ENCODE measurements at regions not wholly inside any gene's neighbourhood (a gene's known extent, or its start where the extent isn't known, plus 50 kb on each side); places are given as distances from the start of the nearest gene placed in this dataset.

GRCh38 chr2:16076911-16077310 is 136.6 kb downstream of the MYCN start:
- WGBS, result 87% methylated on average over 5 of the region's 5 CpGs
- DNase-seq (ENCODE audit: low spot score in 2 of 2), result no peak
- TF ChIP-seq POLR2AphosphoS5 (IDR thresholded peaks at IDR 0.05) (no peak), EP300 (IDR thresholded peaks at IDR 0.05) (no peak), POLR2A (IDR thresholded peaks at IDR 0.05) (no peak), CTCF (IDR thresholded peaks at IDR 0.05) (no peak)

GRCh38 chr2:16075045-16076012 is 135.0 kb downstream of the MYCN start:
- TF ChIP-seq EP300 (IDR thresholded peaks at IDR 0.05) (no peak), POLR2AphosphoS5 (IDR thresholded peaks at IDR 0.05) (no peak), POLR2A (IDR thresholded peaks at IDR 0.05) (no peak), CTCF (IDR thresholded peaks at IDR 0.05) (no peak)
- H3K4me1 ChIP-seq, result no peaks in the 10 kb centered on the region
- WGBS, result 69% methylated on average over 9 of the region's 9 CpGs
- no peak overlapping the region for H3K27ac ChIP-seq
- H3K4me3 ChIP-seq, result no peak overlapping the region
- no peaks in the 10 kb centered on the region for H3K36me3 ChIP-seq
- H3K9me3 ChIP-seq, result no peaks in the 10 kb centered on the region
- DNase-seq (ENCODE audit: low spot score in 2 of 2), result no peak
- H3K27me3 ChIP-seq, result no peaks in the 10 kb centered on the region

More at GRCh38 chr2:16076911-16077310, 136.6 kb downstream of the MYCN start:
- H3K4me1 ChIP-seq, result no peaks in the 10 kb centered on the region
- no peaks in the 10 kb centered on the region for H3K36me3 ChIP-seq
- H3K27me3 ChIP-seq, result no peaks in the 10 kb centered on the region
- H3K9me3 ChIP-seq, result no peaks in the 10 kb centered on the region
- H3K27ac ChIP-seq, result no peak overlapping the region
- H3K4me3 ChIP-seq, result no peak overlapping the region

- Histone ChIP-seq H3K36me3 (no peaks in the 10 kb centered on the region), H3K4me1 (no peaks in the 10 kb centered on the region), H3K9me3 (no peaks in the 10 kb centered on the region), H3K27me3 (no peaks in the 10 kb centered on the region), H3K27ac (no peak overlapping the region), H3K4me3 (no peak overlapping the region)
- no peak for DNase-seq (ENCODE audit: low spot score in 2 of 2)
- WGBS, result 92% methylated on average over 2 of the region's 9 CpGs
- no peak for TF ChIP-seq POLR2A (IDR thresholded peaks at IDR 0.05)
- TF ChIP-seq CTCF (IDR thresholded peaks at IDR 0.05), result no peak
- TF ChIP-seq POLR2AphosphoS5 (IDR thresholded peaks at IDR 0.05), result no peak
- no peak for TF ChIP-seq EP300 (IDR thresholded peaks at IDR 0.05)
Observed at GRCh38 chr2:16073921-16074425, 133.6 kb downstream of the MYCN start.

GRCh38 chr2:16073471-16073870 is 133.1 kb downstream of the MYCN start:
- Histone ChIP-seq H3K4me3 (no peak overlapping the region), H3K27ac (no peak overlapping the region), H3K27me3 (no peaks in the 10 kb centered on the region), H3K4me1 (no peaks in the 10 kb centered on the region), H3K36me3 (no peaks in the 10 kb centered on the region), H3K9me3 (no peaks in the 10 kb centered on the region)
- WGBS, result 93% methylated on average over 4 of the region's 4 CpGs
- TF ChIP-seq CTCF (IDR thresholded peaks at IDR 0.05) (no peak), POLR2AphosphoS5 (IDR thresholded peaks at IDR 0.05) (no peak), POLR2A (IDR thresholded peaks at IDR 0.05) (no peak)
- DNase-seq (ENCODE audit: low spot score in 2 of 2), result no peak

GRCh38 chr2:16072638-16073290 is 132.4 kb downstream of the MYCN start:
- no peak for DNase-seq (ENCODE audit: low spot score in 2 of 2)
- Histone ChIP-seq H3K4me1 (no peaks in the 10 kb centered on the region), H3K4me3 (no peak overlapping the region), H3K27me3 (no peaks in the 10 kb centered on the region), H3K36me3 (no peaks in the 10 kb centered on the region), H3K9me3 (no peaks in the 10 kb centered on the region), H3K27ac (no peak overlapping the region)
- 90% methylated on average over 7 of the region's 7 CpGs for WGBS
- TF ChIP-seq POLR2AphosphoS5 (IDR thresholded peaks at IDR 0.05) (no peak), CTCF (IDR thresholded peaks at IDR 0.05) (no peak), EP300 (IDR thresholded peaks at IDR 0.05) (no peak), POLR2A (IDR thresholded peaks at IDR 0.05) (no peak)
